ENCODE measurements at regions not wholly inside any gene's neighbourhood (a gene's known extent, or its start where the extent isn't known, plus 50 kb on each side); places are given as distances from the start of the nearest gene placed in this dataset.

DNA sequence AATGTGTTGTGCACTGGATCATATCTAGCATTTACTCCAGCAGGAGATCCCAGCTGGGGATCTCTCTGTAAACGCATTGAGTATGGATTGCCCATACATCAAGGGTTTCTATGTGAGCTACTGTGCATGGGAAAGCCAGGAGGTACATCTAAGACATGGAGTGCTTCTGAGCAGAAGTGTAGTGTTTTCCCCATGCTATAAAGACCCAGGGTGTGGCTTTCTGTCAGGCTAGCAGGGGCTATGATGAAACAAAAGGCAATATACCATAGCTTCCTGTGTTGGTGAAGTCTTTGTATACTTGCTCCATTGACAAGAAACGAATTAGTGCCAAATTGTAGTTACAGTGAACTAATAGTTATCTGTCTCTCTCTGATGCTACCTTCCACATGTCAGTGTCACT is 329.3 kb upstream of the TLE4 start:
- no peak for DNase-seq (ENCODE audit: low read depth in 1 of 2, low spot score in 1 of 2)

DNA sequence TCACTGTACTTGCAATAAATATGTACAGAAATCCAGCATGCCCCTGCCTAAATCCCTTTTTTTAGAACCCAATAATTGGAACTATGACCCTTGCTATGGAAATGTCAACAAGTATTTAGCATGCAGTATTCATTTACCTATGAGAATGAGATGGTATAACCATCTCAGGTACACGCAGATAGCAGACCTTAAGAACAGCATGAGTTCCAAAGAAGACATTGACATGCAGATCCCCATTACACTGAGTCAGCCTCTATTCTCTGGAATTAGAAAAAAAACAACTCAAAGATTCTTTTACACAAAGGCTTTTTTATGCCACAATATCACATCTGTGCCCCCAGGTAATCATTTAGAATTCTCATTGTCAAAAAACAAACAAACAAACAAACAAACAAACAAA is 325.6 kb upstream of the TLE4 start:
- DNase-seq (ENCODE audit: low read depth in 1 of 2, low spot score in 1 of 2) = no peak

DNA sequence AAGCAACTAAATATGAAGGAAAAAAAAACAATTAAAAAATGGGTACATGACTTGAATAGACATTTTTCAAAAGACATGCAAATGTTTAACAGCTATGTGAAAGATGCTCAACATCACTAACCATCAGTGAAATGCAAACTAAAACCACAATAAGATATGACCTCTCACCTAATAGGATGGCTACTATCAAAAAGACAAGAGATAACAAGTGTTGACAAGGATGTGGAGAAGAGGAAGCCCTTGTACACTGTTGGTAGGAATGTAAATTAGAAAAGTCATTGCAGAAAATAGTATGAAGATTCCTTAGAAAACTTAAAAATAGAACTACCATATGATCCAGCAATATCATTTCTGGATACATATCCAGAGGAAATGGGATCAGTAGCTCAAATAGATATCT is 324.7 kb upstream of the TLE4 start:
- no peak for DNase-seq (ENCODE audit: low read depth in 1 of 2, low spot score in 1 of 2)

DNA sequence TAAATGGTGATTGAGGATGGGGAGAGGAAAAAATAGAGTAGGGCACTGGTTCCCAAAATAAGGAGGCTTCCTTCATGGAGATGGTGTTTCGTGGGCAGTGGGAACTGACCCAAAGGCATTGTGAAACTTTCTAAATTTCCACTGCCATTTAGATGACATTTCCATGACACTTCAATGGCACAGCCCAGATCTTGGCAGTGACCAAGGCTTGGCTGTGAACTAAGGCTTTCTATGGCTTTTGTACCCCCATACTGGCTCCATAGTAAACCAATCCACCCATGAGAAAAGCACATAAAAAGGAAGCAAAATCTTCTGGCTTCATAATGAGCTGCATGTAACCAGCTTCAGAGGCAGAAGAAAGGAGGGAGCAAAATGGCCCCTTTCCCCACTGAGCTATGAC is 321.0 kb upstream of the TLE4 start:
- no peak for DNase-seq (ENCODE audit: low read depth in 1 of 2, low spot score in 1 of 2)

DNA sequence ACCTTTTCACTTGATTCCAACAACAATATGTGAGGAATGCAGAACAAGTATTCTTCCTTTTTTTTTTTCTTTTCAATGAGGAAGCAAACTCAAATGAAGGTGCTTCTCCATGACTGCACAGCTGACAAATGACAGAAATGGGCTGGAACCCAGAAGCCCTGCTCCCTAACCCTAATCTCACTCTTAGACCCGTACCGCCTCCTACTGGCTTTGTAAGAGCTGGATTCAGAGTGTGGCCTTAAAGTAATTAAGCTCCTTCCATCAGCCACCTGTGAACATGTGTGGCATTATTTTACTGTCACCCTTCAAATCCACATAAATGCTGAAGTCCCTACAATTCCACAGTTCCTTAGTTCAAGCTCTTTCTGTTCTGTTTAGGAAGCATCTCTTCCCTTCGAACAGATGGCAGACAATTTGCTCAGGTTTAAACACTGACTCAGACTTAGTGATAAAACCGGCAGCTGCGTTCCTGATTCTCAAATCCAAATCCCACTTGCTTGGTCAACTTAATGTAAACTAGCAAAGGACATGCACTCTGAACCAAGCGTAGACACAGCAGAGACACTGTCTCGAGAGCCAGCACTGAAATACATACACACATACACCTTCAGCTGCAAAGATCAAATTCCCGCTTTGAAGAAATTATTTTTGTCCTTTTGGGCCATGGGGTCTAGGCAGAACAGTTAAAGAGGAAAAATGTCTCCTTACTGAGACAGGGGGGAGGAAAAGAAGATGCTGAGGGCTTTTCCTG is 316.7 kb upstream of the TLE4 start:
- DNase-seq (ENCODE audit: low read depth in 1 of 2, low spot score in 1 of 2) = no peak

GRCh38 chr9:79255651-79256260 is 316.0 kb upstream of the TLE4 start:
- no peak for DNase-seq (ENCODE audit: low read depth in 1 of 2, low spot score in 1 of 2)

GRCh38 chr9:79256691-79257213 is 315.0 kb upstream of the TLE4 start:
- no peak for DNase-seq (ENCODE audit: low read depth in 1 of 2, low spot score in 1 of 2)

GRCh38 chr9:79257228-79257781 is 314.5 kb upstream of the TLE4 start:
- no peak for DNase-seq (ENCODE audit: low read depth in 1 of 2, low spot score in 1 of 2)

DNA sequence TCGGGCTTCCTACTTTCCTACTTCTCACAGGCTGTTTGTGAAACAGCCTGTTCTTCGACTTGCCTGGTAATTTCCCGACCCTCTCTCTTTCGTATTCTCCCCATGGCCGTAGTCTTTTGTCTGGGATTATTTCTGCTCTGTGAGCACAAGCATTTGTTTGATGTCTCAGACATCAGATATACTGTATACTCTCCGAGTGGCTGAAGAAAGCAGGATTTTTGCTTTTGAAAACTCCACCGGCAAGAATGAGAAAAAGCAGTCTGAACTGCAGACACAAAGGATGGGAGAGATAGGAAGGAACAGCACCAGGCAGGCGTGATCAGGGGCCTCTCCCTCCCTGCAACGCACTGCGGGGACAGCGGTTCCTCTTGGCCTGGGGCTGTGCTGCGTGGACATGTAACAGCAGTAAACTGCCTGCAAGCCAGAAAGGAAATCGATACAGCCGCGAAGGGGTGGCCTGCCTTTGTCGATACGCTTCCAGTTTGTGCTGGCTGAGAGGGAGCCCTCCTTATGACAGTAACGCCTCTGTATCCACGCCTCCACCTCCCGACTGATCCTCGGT is 313.9 kb upstream of the TLE4 start:
- no peak for DNase-seq (ENCODE audit: low read depth in 1 of 2, low spot score in 1 of 2)

DNA sequence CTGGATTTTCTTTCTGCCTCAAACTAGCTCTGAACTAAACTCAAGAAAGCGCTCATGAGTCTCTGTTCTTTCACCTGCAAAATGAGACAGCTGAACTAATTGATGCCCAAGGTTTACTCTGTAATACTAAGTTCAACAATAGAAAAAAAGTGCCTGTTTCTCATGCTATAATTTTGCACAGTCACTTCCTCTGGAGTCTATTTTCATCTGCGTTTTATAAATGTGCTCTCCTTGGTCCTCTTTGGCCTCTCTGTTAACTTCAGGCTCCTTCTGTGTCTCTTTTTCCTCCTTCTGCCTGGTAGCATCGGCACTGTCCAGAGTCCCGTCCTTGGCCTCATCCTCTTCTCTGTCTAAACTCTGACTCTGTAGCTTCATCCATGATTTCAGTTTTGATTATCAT is 311.9 kb upstream of the TLE4 start:
- no peak for DNase-seq (ENCODE audit: low read depth in 1 of 2, low spot score in 1 of 2)

GRCh38 chr9:79263628-79264027 is 308.1 kb upstream of the TLE4 start:
- DNase-seq (ENCODE audit: low read depth in 1 of 2, low spot score in 1 of 2) = no peak

- no peak for DNase-seq (ENCODE audit: low read depth in 1 of 2, low spot score in 1 of 2)
Measured at GRCh38 chr9:79264041-79264440, 307.7 kb upstream of the TLE4 start.

GRCh38 chr9:79264511-79265355 is 307.0 kb upstream of the TLE4 start:
- DNase-seq (ENCODE audit: low read depth in 1 of 2, low spot score in 1 of 2) = no peak

- DNase-seq (ENCODE audit: low read depth in 1 of 2, low spot score in 1 of 2) = no peak
Measured at GRCh38 chr9:79266986-79267385, 304.8 kb upstream of the TLE4 start.

DNA sequence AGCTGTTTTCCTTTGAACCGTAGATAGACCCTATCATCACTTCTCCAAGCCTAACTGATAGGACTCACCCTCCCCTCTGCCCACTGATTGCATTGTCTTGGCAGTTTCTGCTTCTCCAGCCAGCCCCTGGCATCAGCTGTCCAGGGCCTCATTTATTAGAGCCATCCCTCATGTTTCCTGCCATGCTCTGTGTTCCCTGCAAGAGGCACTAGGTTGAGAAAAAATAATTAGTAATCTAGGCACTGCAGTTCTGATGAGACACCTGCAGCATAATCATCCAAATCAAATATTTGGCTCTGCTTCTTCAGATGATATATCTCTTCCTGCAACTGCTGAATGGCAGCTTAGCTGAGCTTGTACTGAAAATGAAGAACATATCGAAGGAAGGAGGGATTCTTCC is 303.0 kb upstream of the TLE4 start:
- DNase-seq (ENCODE audit: low read depth in 1 of 2, low spot score in 1 of 2) = no peak

GRCh38 chr9:79273311-79273710 is 298.5 kb upstream of the TLE4 start:
- DNase-seq (ENCODE audit: low read depth in 1 of 2, low spot score in 1 of 2) = no peak

GRCh38 chr9:79279356-79279755 is 292.4 kb upstream of the TLE4 start:
- DNase-seq (ENCODE audit: low read depth in 1 of 2, low spot score in 1 of 2) = no peak

DNA sequence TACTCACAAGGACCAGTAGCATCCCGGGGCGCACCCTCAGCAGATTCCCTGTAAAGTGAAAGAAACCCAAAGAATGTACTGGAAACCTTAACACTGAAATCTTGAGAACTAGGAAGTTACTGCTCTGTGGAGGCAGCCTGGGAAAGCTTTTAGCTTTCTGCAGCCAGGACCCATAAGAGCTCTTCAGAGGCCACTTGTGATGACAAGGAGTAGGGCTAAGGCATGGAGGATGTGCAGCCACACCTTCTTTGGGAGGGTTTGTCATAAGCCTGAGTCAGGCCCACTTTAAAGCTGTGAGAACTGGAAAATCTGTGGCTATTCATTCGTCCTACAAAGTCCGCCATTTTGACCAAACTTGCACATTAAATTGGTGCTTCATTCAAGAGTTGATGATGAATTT is 291.1 kb upstream of the TLE4 start:
- DNase-seq (ENCODE audit: low read depth in 1 of 2, low spot score in 1 of 2) = no peak

- no peak for DNase-seq (ENCODE audit: low read depth in 1 of 2, low spot score in 1 of 2)
Measured at GRCh38 chr9:79284081-79284480, 287.7 kb upstream of the TLE4 start.

GRCh38 chr9:79286992-79287707 is 284.6 kb upstream of the TLE4 start:
- no peak for DNase-seq (ENCODE audit: low read depth in 1 of 2, low spot score in 1 of 2)

Measured in activated CD4-positive, alpha-beta T cell treated with anti-CD3 and anti-CD28 coated beads, Interleukin-2, amount 50 U/mL, for 24 hours (primary cell).